ENCODE measurements at regions not wholly inside any gene's neighbourhood (a gene's known extent, or its start where the extent isn't known, plus 50 kb on each side); places are given as distances from the start of the nearest gene placed in this dataset.
"Not testable (repeated sequence)": the region's sequence is repeated elsewhere in the genome, so short reads cannot be mapped to it uniquely, and the experiment has no call there.

DNA sequence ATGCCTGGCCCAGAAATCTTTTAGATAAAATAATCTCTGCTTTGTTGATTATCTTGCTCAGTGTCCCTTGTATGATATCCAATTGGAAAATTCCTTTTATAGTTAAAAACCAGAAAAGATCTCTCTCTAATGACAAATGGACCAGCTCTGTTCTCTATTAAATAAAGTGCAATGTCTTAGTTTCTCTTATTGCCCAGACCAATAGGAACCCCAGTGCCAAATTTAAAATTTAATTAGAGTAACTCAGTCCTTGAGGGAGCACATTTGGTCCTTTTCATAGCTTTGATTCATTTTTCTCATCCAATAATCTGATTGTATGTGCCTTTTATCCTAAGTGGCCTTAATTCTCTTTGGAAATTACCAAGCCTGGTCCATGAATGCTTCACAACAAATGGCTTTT, 158.9 kb upstream of the FOXK1 start:
- intact Hi-C loops (cut with DNase I) = no loop called here
- no peaks in the 10 kb centered on the region for H3K9me3 ChIP-seq
- H3K36me3 ChIP-seq = no peaks in the 10 kb centered on the region
- H3K27ac ChIP-seq = no peak overlapping the region
- H3K27me3 ChIP-seq = no peaks in the 10 kb centered on the region
- no peak overlapping the region for H3K9ac ChIP-seq (ENCODE audit: low read depth in 2 of 2, low read length in 2 of 2)
- no peaks in the 10 kb centered on the region for H3K4me1 ChIP-seq
- TF ChIP-seq, protein P1, sequence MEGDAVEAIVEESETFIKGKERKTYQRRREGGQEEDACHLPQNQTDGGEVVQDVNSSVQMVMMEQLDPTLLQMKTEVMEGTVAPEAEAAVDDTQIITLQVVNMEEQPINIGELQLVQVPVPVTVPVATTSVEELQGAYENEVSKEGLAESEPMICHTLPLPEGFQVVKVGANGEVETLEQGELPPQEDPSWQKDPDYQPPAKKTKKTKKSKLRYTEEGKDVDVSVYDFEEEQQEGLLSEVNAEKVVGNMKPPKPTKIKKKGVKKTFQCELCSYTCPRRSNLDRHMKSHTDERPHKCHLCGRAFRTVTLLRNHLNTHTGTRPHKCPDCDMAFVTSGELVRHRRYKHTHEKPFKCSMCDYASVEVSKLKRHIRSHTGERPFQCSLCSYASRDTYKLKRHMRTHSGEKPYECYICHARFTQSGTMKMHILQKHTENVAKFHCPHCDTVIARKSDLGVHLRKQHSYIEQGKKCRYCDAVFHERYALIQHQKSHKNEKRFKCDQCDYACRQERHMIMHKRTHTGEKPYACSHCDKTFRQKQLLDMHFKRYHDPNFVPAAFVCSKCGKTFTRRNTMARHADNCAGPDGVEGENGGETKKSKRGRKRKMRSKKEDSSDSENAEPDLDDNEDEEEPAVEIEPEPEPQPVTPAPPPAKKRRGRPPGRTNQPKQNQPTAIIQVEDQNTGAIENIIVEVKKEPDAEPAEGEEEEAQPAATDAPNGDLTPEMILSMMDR (IDR thresholded peaks at IDR 0.05) = no peak
- H3K4me3 ChIP-seq = no peak overlapping the region
- DNase-seq = no peak

DNA sequence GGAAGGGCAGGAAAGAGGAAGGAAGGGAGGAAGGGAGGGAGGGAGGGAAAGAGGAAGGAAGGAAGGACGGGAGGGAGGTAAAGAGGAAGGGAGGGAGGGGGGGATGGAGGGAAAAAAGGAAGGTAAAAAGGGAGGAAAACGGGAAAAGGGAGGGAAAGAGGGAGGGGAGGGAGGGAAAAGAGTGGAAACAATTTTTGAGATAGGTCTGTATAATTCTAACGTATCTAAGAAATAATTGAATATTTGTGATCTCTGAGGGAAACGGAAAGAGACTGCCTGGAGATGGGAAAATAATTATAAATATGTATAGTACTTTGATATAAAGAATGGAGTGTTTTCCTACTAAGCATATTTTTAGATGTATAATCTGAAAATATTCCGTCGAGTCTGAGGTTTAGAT, 158.2 kb upstream of the FOXK1 start:
- Histone ChIP-seq H3K4me1 (no peaks in the 10 kb centered on the region), H3K36me3 (no peaks in the 10 kb centered on the region), H3K27ac (no peak overlapping the region), H3K27me3 (no peaks in the 10 kb centered on the region), H3K9ac (ENCODE audit: low read depth in 2 of 2, low read length in 2 of 2) (no peak overlapping the region), H3K9me3 (no peaks in the 10 kb centered on the region), H3K4me3 (no peak overlapping the region)
- TF ChIP-seq, protein P1 (IDR thresholded peaks at IDR 0.05) = no peak
- no peak for DNase-seq
- intact Hi-C loops (cut with DNase I) = no loop called here

DNA sequence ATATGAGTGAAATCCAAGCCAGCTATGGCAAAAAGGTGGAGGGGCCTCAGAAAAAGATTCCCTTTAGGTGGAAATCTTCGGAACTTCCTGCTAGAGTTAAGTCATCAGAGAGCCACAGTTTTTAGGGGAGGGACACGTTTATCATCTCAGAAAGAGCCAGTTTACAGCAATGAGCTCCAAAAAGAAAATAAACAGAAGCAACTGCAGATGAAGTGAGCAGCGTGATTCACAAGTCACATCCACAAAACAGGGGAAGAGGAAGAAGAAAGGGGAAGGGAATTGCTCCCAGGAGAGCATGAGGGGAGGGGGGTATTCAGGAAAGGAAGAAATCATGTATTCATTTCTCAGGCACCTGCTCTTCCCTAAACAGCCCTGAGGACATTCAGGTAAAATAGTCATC, 156.2 kb upstream of the FOXK1 start:
- TF ChIP-seq, protein P1 (IDR thresholded peaks at IDR 0.05) = no peak
- no peak for DNase-seq
- Histone ChIP-seq H3K4me3 (no peak overlapping the region), H3K4me1 (no peaks in the 10 kb centered on the region), H3K36me3 (no peaks in the 10 kb centered on the region), H3K27me3 (no peaks in the 10 kb centered on the region), H3K9me3 (no peaks in the 10 kb centered on the region), H3K27ac (no peak overlapping the region), H3K9ac (ENCODE audit: low read depth in 2 of 2, low read length in 2 of 2) (no peak overlapping the region)
- intact Hi-C loops (cut with DNase I) = no loop called here

DNA sequence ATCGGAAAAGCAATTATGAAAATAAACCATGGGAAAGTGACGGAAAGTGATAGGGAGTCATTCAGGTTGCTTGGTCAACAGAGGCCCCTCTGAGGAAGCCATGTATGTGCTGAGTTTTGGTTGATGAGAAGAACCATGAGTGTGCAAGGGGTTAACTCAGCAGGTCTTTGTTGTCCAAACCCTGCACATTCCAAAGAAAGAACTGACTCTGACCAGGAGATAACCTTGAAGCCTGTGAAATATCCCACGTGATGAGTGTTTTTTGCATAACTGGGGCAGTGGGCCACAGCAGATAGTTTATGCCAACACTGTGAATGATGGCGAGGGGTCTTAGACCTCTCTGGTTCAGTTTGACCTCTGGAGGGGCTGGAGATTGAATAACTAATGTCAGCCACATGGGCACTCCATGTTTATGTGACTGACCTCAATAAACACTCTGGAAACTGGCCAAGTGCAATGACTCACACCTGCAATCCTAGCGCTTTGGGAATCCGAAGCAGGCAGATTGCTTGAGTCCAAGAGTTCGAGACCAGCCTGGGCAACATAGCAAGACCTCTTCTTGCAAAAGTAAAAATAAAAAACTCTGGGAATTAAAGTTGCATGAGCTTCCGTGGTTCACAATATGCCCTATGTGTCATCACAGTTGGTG, 154.0 kb upstream of the FOXK1 start:
- H3K4me1 ChIP-seq = no peaks in the 10 kb centered on the region
- no peaks in the 10 kb centered on the region for H3K9me3 ChIP-seq
- no peak overlapping the region for H3K9ac ChIP-seq (ENCODE audit: low read depth in 2 of 2, low read length in 2 of 2)
- TF ChIP-seq, protein P1 (IDR thresholded peaks at IDR 0.05) = no peak
- H3K36me3 ChIP-seq = no peaks in the 10 kb centered on the region
- H3K4me3 ChIP-seq = no peak overlapping the region
- intact Hi-C loops (cut with DNase I) = no loop called here
- H3K27ac ChIP-seq = no peak overlapping the region
- DNase-seq = no peak
- H3K27me3 ChIP-seq = no peaks in the 10 kb centered on the region

DNA sequence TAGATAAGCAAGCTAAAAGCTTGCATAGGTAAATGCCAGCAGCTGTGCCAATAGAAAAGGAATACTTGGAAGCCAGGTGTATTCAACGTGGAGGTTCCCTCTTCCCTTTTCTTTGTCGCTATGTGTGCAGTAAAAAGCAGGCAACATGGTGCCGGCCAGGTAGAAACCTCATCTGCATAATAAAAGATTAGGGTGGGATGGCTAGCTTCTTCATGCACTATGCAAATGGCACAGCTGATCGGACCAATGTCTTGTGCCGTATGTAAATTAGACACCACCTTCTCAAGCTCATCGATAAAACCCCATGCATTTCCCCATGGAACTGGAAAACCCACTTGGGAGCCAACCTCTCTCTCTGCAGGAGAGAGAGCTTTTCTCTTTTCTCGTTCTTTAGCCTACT, 150.9 kb upstream of the FOXK1 start:
- Histone ChIP-seq H3K4me1 (no peaks in the 10 kb centered on the region), H3K36me3 (no peaks in the 10 kb centered on the region), H3K9ac (ENCODE audit: low read depth in 2 of 2, low read length in 2 of 2) (no peak overlapping the region), H3K9me3 (no peaks in the 10 kb centered on the region), H3K27ac (no peak overlapping the region), H3K4me3 (no peak overlapping the region), H3K27me3 (no peaks in the 10 kb centered on the region)
- intact Hi-C loops (cut with DNase I) = no loop called here
- no peak for DNase-seq
- TF ChIP-seq, protein P1 (IDR thresholded peaks at IDR 0.05) = no peak

DNA sequence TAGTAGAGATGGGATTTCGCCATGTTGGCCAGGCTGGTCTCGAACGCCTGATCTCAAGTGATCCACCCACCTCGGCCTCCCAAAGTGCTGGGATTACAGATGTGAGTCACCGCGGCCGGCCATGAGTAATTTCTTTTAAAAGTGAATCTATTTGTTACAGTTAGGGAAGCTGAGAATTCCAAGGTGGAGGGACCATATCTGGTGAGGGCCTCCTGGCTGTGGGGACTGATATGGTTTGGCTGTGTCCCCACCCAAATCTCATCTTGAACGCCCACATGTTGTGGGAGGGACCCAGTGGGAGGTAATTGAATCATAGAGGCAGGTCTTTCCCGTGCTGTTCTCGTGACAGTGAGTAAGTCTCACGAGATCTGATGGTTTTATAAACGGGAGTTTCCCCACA, 148.8 kb upstream of the FOXK1 start:
- H3K9me3 ChIP-seq; H3K4me3 ChIP-seq; H3K27me3 ChIP-seq; H3K27ac ChIP-seq; H3K9ac ChIP-seq (ENCODE audit: low read depth in 2 of 2, low read length in 2 of 2); intact Hi-C loops (cut with DNase I); DNase-seq; H3K4me1 ChIP-seq; H3K36me3 ChIP-seq: not testable (repeated sequence)
